Effector memory CD8-positive, alpha-beta T cell (primary cell): ENCODE measurements at regions not wholly inside any gene's neighbourhood (a gene's known extent, or its start where the extent isn't known, plus 50 kb on each side); places are given as distances from the start of the nearest gene placed in this dataset.

Source experiments
- ATAC-seq: fragments of 150-1000 bp; cut with Tn5 transposase; replicated peaks from 2 replicates; pipeline ENCODE4 v1.10.0; 2021; ENCODE audit warnings: mild to moderate bottlenecking, moderate library complexity
- DNase-seq, 3 experiments: peaks; one replicate each; pipeline ENCODE4 v3.0.0; 2021
- H3K27ac Mint-ChIP-seq, 2 donors: one replicate each; pipeline ENCODE4 v1.8.0; 2022; ENCODE audit warnings: mild to moderate bottlenecking in 2 of 2, mixed read lengths in 2 of 2, moderate library complexity in 2 of 2
- H3K27me3 Mint-ChIP-seq, 2 donors: one replicate each; pipeline ENCODE4 v1.8.0; 2022; ENCODE audit warnings: mixed read lengths in 2 of 2
- H3K36me3 Mint-ChIP-seq: one replicate; pipeline ENCODE4 v1.8.0; 2022; ENCODE audit warnings: mild to moderate bottlenecking, moderate library complexity, mixed read lengths; ENCODE audit not compliant: insufficient read depth
- H3K4me1 Mint-ChIP-seq, 2 donors: one replicate each; pipeline ENCODE4 v1.8.0; 2022; ENCODE audit warnings: low read depth in 2 of 2, mixed read lengths in 2 of 2
- H3K4me3 Mint-ChIP-seq, 2 donors: one replicate each; pipeline ENCODE4 v1.8.0; 2022; ENCODE audit warnings: mild to moderate bottlenecking in 2 of 2, mixed read lengths in 2 of 2, moderate library complexity in 2 of 2
- H3K9me3 Mint-ChIP-seq, 2 donors: one replicate each; pipeline ENCODE4 v1.8.0; 2022; ENCODE audit warnings: mixed read lengths in 2 of 2

GRCh38 chr13:73966331-73966730 is 167.9 kb downstream of the KLF12 start:
- H3K27ac Mint-ChIP-seq, result peak overlapping the region; percentile 49 to 59
- peaks cover 3% of the 10 kb centered on the region for H3K36me3 Mint-ChIP-seq
- H3K4me3 Mint-ChIP-seq, result no peak overlapping the region
- H3K9me3 Mint-ChIP-seq, result peaks cover 0 to 5% of the 10 kb centered on the region in 2 donors
- H3K27me3 Mint-ChIP-seq, result no peaks in the 10 kb centered on the region
- peaks cover 29 to 72% of the 10 kb centered on the region in 2 donors for H3K4me1 Mint-ChIP-seq
- DNase-seq (no peak), ATAC-seq (no peak)

GRCh38 chr13:73962284-73962683 is 171.9 kb downstream of the KLF12 start:
- no peak overlapping the region for H3K27ac Mint-ChIP-seq
- peaks cover 21 to 55% of the 10 kb centered on the region in 2 donors for H3K4me1 Mint-ChIP-seq
- H3K27me3 Mint-ChIP-seq, result no peaks in the 10 kb centered on the region
- no peak overlapping the region for H3K4me3 Mint-ChIP-seq
- no peaks in the 10 kb centered on the region for H3K36me3 Mint-ChIP-seq
- no peak for DNase-seq
- ATAC-seq, result no peak
- no peaks in the 10 kb centered on the region for H3K9me3 Mint-ChIP-seq

- peaks cover 20 to 53% of the 10 kb centered on the region in 2 donors for H3K4me1 Mint-ChIP-seq
- H3K36me3 Mint-ChIP-seq, result no peaks in the 10 kb centered on the region
- peak overlapping the region in 1 of 2 donors; percentile 27 for H3K27ac Mint-ChIP-seq
- H3K27me3 Mint-ChIP-seq, result no peaks in the 10 kb centered on the region
- no peak for ATAC-seq
- H3K9me3 Mint-ChIP-seq, result no peaks in the 10 kb centered on the region
- no peak overlapping the region for H3K4me3 Mint-ChIP-seq
- DNase-seq, result no peak
These were observed 173.0 kb downstream of the KLF12 start for GRCh38 chr13:73961181-73961580.

- Mint-ChIP-seq H3K27ac (no peak overlapping the region), H3K27me3 (no peaks in the 10 kb centered on the region), H3K9me3 (no peaks in the 10 kb centered on the region), H3K4me1 (peaks cover 22 to 52% of the 10 kb centered on the region in 2 donors), H3K4me3 (no peak overlapping the region), H3K36me3 (no peaks in the 10 kb centered on the region)
- no peak for DNase-seq
- ATAC-seq, result no peak
These were observed 173.7 kb downstream of the KLF12 start for GRCh38 chr13:73960474-73960873.

GRCh38 chr13:73958657-73959397 is 175.4 kb downstream of the KLF12 start:
- Mint-ChIP-seq H3K4me1 (peaks cover 16 to 41% of the 10 kb centered on the region in 2 donors), H3K27me3 (no peaks in the 10 kb centered on the region), H3K4me3 (no peak overlapping the region), H3K36me3 (no peaks in the 10 kb centered on the region), H3K9me3 (no peaks in the 10 kb centered on the region), H3K27ac (no peak overlapping the region)
- ATAC-seq, result no peak
- no peak for DNase-seq

- Mint-ChIP-seq H3K27ac (no peak overlapping the region), H3K4me1 (peaks cover 16 to 42% of the 10 kb centered on the region in 2 donors), H3K9me3 (no peaks in the 10 kb centered on the region), H3K36me3 (no peaks in the 10 kb centered on the region), H3K27me3 (no peaks in the 10 kb centered on the region), H3K4me3 (no peak overlapping the region)
- DNase-seq, result no peak
- ATAC-seq, result no peak
These were observed 176.3 kb downstream of the KLF12 start for GRCh38 chr13:73957889-73958288.

- Mint-ChIP-seq H3K9me3 (no peaks in the 10 kb centered on the region), H3K27me3 (no peaks in the 10 kb centered on the region), H3K4me3 (no peak overlapping the region), H3K4me1 (peaks cover 23 to 45% of the 10 kb centered on the region in 2 donors), H3K27ac (peak overlapping the region; percentile 49 to 81), H3K36me3 (no peaks in the 10 kb centered on the region)
- ATAC-seq (no peak), DNase-seq (no peak)
These were observed 177.3 kb downstream of the KLF12 start for GRCh38 chr13:73956795-73957408.

GRCh38 chr13:73955977-73956500 is 178.2 kb downstream of the KLF12 start:
- DNase-seq (no peak), ATAC-seq (no peak)
- H3K4me1 Mint-ChIP-seq, result peaks cover 25 to 48% of the 10 kb centered on the region in 2 donors
- no peaks in the 10 kb centered on the region for H3K27me3 Mint-ChIP-seq
- H3K4me3 Mint-ChIP-seq, result peak overlapping the region in 1 of 2 donors; percentile 50
- no peaks in the 10 kb centered on the region for H3K9me3 Mint-ChIP-seq
- H3K36me3 Mint-ChIP-seq, result no peaks in the 10 kb centered on the region
- H3K27ac Mint-ChIP-seq, result peak overlapping the region; percentile 31 to 81

GRCh38 chr13:73954808-73955207 is 179.4 kb downstream of the KLF12 start:
- H3K4me1 Mint-ChIP-seq, result peaks cover 32 to 55% of the 10 kb centered on the region in 2 donors
- peak; percentile 31 for ATAC-seq

GRCh38 chr13:73952648-73953047 is 181.6 kb downstream of the KLF12 start:
- Mint-ChIP-seq H3K4me1 (peaks cover 49 to 74% of the 10 kb centered on the region in 2 donors), H3K36me3 (no peaks in the 10 kb centered on the region), H3K4me3 (no peak overlapping the region), H3K27ac (peak overlapping the region in 1 of 2 donors; percentile 85), H3K27me3 (no peaks in the 10 kb centered on the region), H3K9me3 (no peaks in the 10 kb centered on the region)
- DNase-seq (no peak), ATAC-seq (no peak)

More at GRCh38 chr13:73954808-73955207, 179.4 kb downstream of the KLF12 start:
- H3K36me3 Mint-ChIP-seq, result no peaks in the 10 kb centered on the region
- no peak overlapping the region for H3K4me3 Mint-ChIP-seq
- no peaks in the 10 kb centered on the region for H3K27me3 Mint-ChIP-seq
- H3K9me3 Mint-ChIP-seq, result no peaks in the 10 kb centered on the region
- H3K27ac Mint-ChIP-seq, result no peak overlapping the region
- no peak for DNase-seq

- DNase-seq, result no peak
- Mint-ChIP-seq H3K36me3 (peaks cover 4% of the 10 kb centered on the region), H3K27ac (peak overlapping the region; percentile 62 to 88), H3K4me1 (peaks cover 44 to 73% of the 10 kb centered on the region in 2 donors), H3K4me3 (peak overlapping the region; percentile 25 to 43), H3K27me3 (no peaks in the 10 kb centered on the region), H3K9me3 (no peaks in the 10 kb centered on the region)
- ATAC-seq, result peak; percentile 24
These were observed 185.2 kb downstream of the KLF12 start for GRCh38 chr13:73948848-73949529.

GRCh38 chr13:73945871-73946270 is 188.3 kb downstream of the KLF12 start:
- peaks cover 7% of the 10 kb centered on the region for H3K36me3 Mint-ChIP-seq
- ATAC-seq, result no peak
- no peaks in the 10 kb centered on the region for H3K27me3 Mint-ChIP-seq
- DNase-seq, result no peak
- H3K4me1 Mint-ChIP-seq, result peaks cover 42 to 61% of the 10 kb centered on the region in 2 donors
- H3K9me3 Mint-ChIP-seq, result no peaks in the 10 kb centered on the region
- H3K4me3 Mint-ChIP-seq, result peak overlapping the region in 1 of 2 donors; percentile 13
- H3K27ac Mint-ChIP-seq, result peak overlapping the region; percentile 89 to 92

- Mint-ChIP-seq H3K4me3 (peak overlapping the region in 1 of 2 donors; percentile 13), H3K36me3 (peaks cover 7% of the 10 kb centered on the region), H3K4me1 (peaks cover 42 to 60% of the 10 kb centered on the region in 2 donors), H3K9me3 (no peaks in the 10 kb centered on the region), H3K27me3 (no peaks in the 10 kb centered on the region), H3K27ac (peak overlapping the region; percentile 89 to 92)
- DNase-seq, result no peak
- ATAC-seq, result no peak
These were observed 188.8 kb downstream of the KLF12 start for GRCh38 chr13:73945382-73945781.
